NCI-H2196 treated with DMSO at 0.1 percent for 48 hours (cell line): ENCODE measurements at regions not wholly inside any gene's neighbourhood (a gene's known extent, or its start where the extent isn't known, plus 50 kb on each side); places are given as distances from the start of the nearest gene placed in this dataset.

Experiments
- DNase-seq: peaks from one replicate; lab custom pipeline; 2025; ENCODE audit not compliant: unreplicated experiment; lab: John Stamatoyannopoulos, UW

DNA sequence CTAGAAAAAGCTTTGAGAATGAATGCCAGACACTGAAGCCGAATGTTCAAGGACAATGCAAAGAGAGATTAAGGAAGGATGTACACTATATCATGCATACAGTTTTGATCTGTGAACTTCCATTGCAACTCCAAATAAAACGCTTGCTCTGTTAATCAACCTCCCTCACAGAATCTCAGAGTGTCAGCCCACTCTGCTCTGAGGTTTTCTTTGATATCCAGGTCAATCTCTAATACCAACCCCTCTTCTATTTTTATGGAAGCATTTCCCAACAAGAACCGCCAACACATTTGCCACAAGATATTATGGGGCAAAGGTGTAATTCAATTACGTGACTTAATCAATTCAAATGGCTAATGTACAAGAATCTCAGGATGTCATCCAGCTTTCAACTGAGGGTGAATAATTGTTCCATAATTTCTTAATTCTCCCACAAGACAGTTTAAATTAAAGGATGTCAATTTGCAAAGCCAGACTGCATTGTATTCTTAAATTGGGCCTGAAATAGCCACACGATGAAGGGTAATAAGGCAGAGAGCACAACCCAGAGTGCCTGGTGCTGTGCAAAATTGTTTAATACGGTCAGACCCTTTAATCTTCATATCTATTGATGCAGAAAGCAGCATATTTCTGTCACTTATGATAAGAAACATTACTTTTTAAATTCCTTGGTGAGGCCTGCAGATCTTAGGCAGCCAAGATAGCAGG, 459.2 kb upstream of the DAB1 start:
- DNase-seq, result no peak

DNA sequence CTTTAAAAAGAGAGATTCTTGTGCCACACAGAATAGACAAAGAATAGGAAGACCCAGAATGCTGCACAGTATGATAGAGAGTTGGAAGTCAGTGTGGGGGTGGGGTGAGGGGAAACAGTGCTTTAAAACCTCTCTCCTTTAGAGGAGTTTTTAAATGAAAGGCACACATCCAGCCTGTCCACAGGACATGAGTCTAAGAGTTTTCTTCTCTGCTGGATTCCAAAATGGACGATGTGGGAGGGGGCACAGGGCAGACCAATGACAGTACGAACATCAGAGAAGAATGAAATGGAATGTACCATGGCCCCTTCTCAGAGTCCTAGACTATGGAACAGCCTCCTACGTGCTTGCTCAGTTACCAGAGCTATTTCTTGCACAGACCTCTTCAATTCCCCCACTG, 458.2 kb upstream of the DAB1 start:
- no peak for DNase-seq

- no peak for DNase-seq
These were observed 457.8 kb upstream of the DAB1 start for GRCh38 chr1:57881639-57882038.

DNA sequence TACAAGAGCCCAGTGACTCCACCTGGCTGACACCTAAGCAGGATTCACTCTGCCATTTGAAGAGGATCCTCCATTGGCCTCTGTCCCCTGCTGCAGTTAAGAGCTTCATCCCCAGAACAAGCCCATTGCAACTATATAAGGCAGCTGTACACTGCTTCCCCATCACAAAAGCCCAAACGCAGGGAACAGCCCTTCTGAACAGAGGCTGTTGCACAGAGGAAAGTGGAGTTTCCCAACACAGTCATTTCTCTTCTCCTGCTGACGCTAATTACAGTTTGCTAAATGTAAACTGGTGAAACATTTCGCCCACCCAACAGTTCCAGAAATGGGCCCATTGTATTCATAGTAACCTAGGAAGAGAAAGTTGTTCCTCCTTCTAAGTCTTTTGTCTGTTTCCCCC, 455.8 kb upstream of the DAB1 start:
- DNase-seq, result no peak

- DNase-seq, result no peak
These were observed 450.6 kb upstream of the DAB1 start for GRCh38 chr1:57874418-57874877.

- no peak for DNase-seq
These were observed 449.1 kb upstream of the DAB1 start for GRCh38 chr1:57872913-57873312.

GRCh38 chr1:57868908-57869307, 445.0 kb upstream of the DAB1 start:
- no peak for DNase-seq

- DNase-seq, result no peak
These were observed 444.4 kb upstream of the DAB1 start for GRCh38 chr1:57868239-57868638.

DNA sequence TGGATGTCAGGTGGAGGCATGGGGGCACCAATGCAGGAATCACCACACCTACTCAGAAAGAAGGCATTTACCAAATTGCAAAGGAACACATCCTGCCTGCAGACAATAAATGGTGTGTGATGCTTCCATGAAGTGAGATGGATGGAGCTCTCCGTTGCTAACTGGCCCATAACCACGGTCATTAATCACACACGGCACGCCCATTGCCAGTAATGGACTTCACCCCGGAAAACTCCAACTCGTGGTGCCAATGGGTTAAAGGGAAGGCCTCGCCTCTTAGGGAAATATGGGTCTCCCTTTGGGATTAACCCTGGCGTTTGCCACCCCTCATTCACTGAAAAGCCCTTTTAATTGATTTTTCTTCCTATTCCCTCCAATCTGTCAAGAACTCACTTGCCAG, 443.1 kb upstream of the DAB1 start:
- DNase-seq, result no peak

DNA sequence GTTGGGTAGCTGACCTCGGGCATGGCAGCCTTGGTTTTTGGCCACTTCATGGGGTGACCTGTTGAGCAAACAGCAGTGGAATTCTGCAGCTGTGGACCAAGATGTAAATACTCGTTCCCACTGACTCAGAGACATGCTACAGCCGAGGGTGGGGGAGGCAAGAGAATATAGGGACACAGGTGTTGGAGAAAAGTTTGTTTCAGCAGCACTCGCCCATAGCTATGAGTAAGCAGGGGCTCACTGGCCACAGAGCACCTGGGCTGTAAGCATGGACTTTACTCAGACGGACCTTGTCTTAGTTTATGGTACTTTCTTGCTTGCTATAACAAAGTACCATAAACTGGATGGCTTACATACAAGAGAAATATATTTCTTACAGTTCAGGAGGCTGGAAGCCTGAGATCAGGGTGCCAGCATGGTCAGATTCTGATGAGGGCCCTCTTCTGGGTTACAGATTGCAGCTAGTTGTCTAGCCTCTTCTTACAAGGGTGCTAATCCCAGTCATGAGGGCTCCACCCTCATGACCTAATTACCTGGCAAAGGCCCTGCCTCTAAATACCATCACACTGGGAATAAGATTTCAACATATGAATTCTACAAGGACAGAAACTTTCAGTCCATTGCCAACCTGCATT, 437.2 kb upstream of the DAB1 start:
- DNase-seq, result no peak

DNA sequence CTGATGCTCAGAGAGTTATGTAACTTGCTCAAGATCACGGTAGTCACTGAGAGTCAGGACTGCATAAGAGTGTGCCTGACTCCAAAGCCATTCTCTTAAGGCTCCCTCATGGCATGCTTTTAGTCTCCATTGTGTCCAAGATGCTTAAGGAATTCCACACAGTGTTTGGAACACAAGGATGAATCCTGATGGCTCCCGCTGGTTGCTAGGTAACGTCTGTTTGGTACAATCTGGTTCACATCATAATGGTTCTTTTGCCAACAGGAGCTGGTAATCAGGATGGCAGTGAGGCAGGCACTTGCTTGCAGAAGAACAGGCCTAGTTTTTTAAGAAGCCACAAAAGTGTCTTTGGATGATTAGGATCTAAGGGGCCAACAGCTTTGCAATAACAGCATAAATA, 436.5 kb upstream of the DAB1 start:
- no peak for DNase-seq

DNA sequence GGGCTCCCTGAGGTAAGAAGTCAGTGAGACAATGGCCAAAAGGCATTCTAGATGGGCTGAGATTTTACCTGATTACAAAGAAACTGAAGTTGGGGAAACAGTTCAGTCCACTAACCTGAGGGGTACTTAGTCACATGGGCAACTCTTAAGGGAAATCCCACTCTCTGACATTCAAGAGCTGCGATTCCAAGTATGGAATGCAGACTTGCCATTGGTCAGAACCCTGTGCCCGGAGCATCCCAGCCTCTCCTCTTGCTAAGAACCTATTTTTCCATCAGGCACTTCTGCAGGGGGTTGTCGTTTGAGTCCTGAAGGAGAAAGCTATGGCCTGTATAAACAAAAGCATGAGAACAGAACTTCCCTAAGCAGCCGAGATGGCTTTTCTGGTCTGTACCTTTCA, 434.9 kb upstream of the DAB1 start:
- DNase-seq, result no peak

- DNase-seq, result no peak
These were observed 433.9 kb upstream of the DAB1 start for GRCh38 chr1:57857809-57858208.

DNA sequence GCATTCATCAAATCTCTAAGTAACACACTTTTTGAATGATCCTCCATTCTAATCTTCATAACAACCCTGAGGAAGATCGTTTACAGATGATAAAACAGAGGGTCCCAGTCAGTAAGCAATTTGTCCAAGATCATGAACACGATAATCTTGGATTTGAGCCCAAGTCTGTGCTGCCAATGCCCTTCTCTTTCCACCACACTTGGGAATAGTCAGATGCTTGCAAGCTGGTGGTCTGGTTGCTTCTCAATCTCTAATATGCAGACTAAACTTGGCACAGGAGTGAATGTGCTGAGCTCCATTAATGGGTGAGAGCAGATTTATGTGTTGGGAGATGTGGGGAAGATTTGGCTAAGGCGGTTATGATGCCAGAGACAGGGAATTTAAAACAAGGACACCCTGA, 430.6 kb upstream of the DAB1 start:
- DNase-seq, result no peak

DNA sequence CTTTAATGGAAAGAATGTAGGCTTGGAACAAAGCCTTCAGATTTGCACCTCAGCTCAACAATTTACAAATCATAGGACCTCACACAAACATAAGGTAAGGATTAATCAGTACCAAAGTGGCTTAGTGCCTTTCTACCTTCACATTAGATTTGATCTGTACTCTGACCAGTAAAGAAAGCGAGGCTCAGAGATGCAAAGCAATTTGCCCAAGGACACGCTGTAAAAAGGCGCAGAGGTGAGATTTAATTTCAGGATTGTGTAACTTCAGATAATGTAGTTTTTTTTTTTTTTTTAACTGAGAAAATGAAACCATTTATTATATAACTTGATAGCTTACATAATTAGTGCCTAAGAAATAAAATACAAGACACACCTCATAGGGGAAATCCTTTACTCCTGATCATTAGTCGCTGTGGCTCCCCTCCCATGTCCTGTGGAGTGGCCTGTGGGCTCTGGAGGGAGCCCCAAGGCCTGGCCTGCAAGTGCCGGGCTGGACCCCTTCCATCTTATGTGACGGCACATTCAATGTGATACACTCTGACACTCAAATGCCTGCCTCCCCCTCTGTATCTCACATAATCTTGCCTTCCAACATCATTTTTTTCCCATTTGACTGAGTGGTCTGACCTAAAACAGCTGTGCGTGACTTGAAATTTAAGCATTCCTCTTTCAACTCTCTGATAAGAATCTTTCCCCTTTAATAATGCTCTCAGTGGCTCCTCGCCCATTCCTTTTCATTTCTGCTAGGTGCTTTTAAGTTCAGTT, 426.5 kb upstream of the DAB1 start:
- no peak for DNase-seq

GRCh38 chr1:57848406-57848805, 424.5 kb upstream of the DAB1 start:
- DNase-seq, result no peak

DNA sequence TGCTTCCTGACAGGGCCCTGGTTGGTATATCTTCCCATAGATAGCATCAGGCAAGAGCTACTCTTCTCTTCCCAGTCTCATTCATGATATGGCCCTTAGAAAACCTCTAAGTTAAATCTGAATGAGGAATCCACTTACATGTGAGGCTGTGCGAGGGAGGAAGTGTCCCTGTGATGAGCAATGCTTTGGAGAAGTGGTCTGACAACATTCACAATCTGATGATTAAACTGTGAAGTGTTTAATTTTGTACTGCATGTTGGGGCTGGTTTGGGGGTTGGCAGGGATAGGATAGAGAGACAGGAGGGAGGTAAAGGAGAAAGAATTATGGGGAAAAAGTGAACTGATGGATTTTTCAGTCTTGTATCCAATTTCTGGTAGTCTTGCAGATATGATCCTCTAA, 421.2 kb upstream of the DAB1 start:
- no peak for DNase-seq

DNA sequence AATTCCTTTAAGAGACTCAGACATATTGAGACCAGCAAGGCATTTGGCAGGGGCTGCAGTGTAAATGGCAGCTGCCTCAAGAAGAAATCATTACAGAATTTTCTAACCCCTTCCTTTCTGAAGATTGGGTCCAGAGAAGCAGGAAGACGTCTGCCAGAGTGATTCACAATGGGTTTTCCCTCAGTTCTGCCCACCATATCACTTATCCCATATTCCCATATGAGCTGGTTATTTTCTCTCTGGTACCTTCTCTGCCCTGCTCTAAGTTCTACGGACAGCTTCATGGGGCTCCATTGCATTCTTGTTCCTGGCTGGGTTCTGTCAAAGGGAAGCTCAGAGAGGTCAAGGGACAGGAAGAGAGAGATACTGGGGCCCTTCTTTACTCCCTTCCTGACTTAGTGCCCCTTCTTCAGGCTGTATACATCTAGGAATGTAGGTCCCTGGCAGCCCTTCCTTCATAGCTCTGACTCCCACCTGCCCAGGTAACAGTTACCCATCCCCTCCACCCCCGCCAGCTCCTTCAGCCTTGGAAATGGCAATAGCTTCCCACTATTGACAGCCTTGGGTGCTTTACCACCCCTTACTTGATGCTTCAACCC, 420.6 kb upstream of the DAB1 start:
- DNase-seq, result no peak

- DNase-seq, result no peak
These were observed 419.9 kb upstream of the DAB1 start for GRCh38 chr1:57843760-57844159.

DNA sequence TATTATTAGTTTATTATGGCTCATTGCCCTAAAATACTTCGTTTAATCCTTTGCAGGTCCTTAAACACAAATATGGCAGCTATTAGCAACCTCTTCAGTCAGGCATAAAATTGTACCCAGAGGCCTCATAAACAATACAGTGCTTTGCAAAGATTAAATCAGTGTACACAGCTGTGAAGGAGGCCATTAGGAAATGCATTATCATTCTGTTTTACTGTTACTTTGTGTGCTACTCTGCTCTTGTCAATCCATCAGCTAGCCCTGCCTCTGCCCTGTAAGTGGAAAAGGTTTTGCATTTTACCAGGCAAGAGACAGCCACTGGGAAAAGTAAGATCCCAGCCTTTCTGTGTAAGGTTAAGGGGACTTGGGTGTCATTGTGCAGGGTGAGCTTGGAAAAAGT, 415.7 kb upstream of the DAB1 start:
- no peak for DNase-seq

DNA sequence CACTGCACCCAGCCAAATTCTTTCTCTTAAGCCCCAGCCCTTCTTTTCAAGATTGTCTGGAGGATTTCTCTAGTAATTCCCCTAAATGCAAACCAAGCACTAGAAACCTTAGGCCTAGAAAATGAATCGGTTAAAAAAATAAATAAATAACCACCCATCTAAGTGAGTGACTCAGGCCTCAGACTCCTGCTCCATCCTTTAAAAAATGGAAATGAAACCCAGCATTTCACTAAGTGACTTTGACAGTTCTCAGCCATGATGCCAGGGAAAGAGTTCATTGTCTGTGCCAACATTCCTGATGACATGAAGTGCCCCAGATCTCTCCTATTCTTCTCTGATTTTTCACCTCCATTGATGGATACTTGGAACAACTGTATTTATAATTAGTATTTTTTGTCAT, 415.2 kb upstream of the DAB1 start:
- DNase-seq, result no peak

DNA sequence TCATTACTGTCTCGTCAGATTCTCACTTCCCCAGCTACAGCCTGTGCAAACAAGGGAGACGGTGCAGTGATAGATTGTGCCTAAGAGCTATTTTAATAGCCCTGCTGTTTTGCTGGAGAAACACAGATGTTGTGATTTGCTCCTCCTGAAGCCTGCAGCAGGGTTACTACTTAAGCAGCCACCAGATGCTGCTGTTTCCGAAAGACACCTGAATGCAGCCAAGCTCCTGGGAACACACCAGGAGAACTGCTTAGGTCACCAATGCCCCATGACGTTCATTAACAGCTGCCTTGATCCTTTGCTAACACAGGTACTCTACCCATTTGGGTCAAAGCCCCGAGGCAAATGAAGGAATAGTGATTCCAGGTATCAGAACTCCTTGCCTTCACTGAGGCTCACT, 411.8 kb upstream of the DAB1 start:
- no peak for DNase-seq
